OCI-LY1 (cell line): ENCODE measurements at regions not wholly inside any gene's neighbourhood (a gene's known extent, or its start where the extent isn't known, plus 50 kb on each side); places are given as distances from the start of the nearest gene placed in this dataset.

Experiments
- EZH2 ChIP-seq: fragments of 200-600 bp; sonication (generic), shearing (Covaris generic); IDR thresholded peaks from 2 replicates; pipeline ENCODE4 v1.8.0; 2017; ENCODE audit warnings: borderline replicate concordance, mixed run types, mild to moderate bottlenecking, antibody characterized with exemption, low read length, moderate library complexity, mixed read lengths
- TF ChIP-seq, protein P1 (sequence below): fragments of 200-600 bp; sonication (generic), shearing (Covaris generic); IDR thresholded peaks from 2 replicates; pipeline ENCODE4 v1.5.1; 2017; ENCODE audit warnings: mild to moderate bottlenecking, antibody characterized with exemption, low read length, moderate library complexity, mixed read lengths

DNA sequence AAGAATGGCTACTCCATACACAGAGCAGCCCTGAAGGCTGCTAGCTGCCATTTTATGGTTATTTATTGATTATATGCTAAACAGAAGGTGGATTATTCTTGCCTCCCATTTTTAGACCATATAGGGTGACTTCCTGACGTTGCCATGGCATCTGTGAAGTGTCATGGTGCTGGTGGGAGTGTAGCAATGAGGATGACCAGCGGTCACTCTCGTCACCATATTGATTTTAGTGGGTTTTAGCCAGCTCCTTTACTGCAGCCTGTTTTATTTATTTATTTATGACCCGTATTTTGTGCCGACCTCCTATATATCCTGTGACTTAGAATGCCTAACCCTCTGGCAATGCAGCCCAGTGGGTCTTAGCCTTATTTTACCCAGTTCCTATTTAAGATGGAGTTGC, 553.9 kb downstream of the TNS1 start:
- TF ChIP-seq, protein P1, sequence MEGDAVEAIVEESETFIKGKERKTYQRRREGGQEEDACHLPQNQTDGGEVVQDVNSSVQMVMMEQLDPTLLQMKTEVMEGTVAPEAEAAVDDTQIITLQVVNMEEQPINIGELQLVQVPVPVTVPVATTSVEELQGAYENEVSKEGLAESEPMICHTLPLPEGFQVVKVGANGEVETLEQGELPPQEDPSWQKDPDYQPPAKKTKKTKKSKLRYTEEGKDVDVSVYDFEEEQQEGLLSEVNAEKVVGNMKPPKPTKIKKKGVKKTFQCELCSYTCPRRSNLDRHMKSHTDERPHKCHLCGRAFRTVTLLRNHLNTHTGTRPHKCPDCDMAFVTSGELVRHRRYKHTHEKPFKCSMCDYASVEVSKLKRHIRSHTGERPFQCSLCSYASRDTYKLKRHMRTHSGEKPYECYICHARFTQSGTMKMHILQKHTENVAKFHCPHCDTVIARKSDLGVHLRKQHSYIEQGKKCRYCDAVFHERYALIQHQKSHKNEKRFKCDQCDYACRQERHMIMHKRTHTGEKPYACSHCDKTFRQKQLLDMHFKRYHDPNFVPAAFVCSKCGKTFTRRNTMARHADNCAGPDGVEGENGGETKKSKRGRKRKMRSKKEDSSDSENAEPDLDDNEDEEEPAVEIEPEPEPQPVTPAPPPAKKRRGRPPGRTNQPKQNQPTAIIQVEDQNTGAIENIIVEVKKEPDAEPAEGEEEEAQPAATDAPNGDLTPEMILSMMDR = no peak
- no peak for TF ChIP-seq EZH2
